Adrenal gland (tissue), 9 donors: ENCODE measurements at regions not wholly inside any gene's neighbourhood (a gene's known extent, or its start where the extent isn't known, plus 50 kb on each side); places are given as distances from the start of the nearest gene placed in this dataset.
"Not testable (repeated sequence)": the region's sequence is repeated elsewhere in the genome, so short reads cannot be mapped to it uniquely, and the experiment has no call there.

Source experiments
- DNase-seq, 7 donors: peaks; one replicate each; pipeline ENCODE4 v3.0.0-alpha.2; 2019 to 2020
- H3K27ac ChIP-seq, 5 donors: fragments of 200-600 bp; sonication (generic) in 4 of 5; 1 replicate in 3 of 5; 2 replicates in 2 of 5; pipeline versions ENCODE4 v1.5.1 to v1.8.0; 2016 to 2020; ENCODE audit warnings: mild to moderate bottlenecking in 1 of 5
- H3K27me3 ChIP-seq: fragments of 200-600 bp; 2 replicates; pipeline ENCODE4 v1.8.0; 2021
- H3K36me3 ChIP-seq, 2 donors: fragments of 200-600 bp; replicated peaks in 1 of 2; 1 replicate in 1 of 2; 2 replicates in 1 of 2; pipeline versions ENCODE4 v1.5.1 to v1.8.0; 2018 to 2022
- H3K4me1 ChIP-seq, 2 donors: fragments of 200-600 bp; replicated peaks in 1 of 2; 1 replicate in 1 of 2; 2 replicates in 1 of 2; pipeline versions ENCODE4 v1.5.1 to v1.8.0; 2018 to 2021
- H3K4me3 ChIP-seq, 4 donors: fragments of 200-600 bp; sonication (generic) in 3 of 4; one replicate each; pipeline ENCODE4 v1.5.1; 2016 to 2018
- H3K9me3 ChIP-seq, 3 donors: fragments of 200-600 bp; sonication (generic) in 1 of 3; replicated peaks in 1 of 3; 1 replicate in 2 of 3; 2 replicates in 1 of 3; pipeline versions ENCODE4 v1.5.1 to v1.8.0; 2016 to 2021
- POLR2A ChIP-seq, 2 donors: fragments of 450-650 bp; IDR thresholded peaks; one replicate each; pipeline ENCODE4 v1.6.1; 2017; ENCODE audit warnings: antibody characterized with exemption in 2 of 2, mild to moderate bottlenecking in 2 of 2, moderate library complexity in 1 of 2
- WGBS, 4 donors: extraction: QIAGEN DNeasy Blood & Tissue Kit in 2 of 4; methylation state at CpG; one replicate each; pipeline versions ENCODE4 v1.1.5 to v1.1.7; 2013 to 2017; 5-methylcytosine and 5-hydroxymethylcytosine counted together
- intact Hi-C, 2 donors: fragments of 100-400 bp; cut with DNase I; formaldehyde crosslinking; loops; one replicate each; pipeline versions ENCODE4 v1.14.1 to v1.15.0; 2022 to 2023
- TF ChIP-seq, protein P1 (sequence below), 6 experiments: fragments of 450-650 bp in 4 of 6; fragments of 200-600 bp in 2 of 6; sonication (generic) in 1 of 6; IDR thresholded peaks; 1 replicate in 5 of 6; 2 replicates in 1 of 6; pipeline versions ENCODE4 v1.5.1 to v1.8.0; 2016 to 2021; ENCODE audit warnings: antibody characterized with exemption in 6 of 6, mild to moderate bottlenecking in 2 of 6, moderate library complexity in 1 of 6
- donor health status: healthy with polysubstance abuse.
- donor health status: Bipolar disorder and iron deficiency.
- donor health status: DM: yes; HTN: yes; CAD: no.
- donor health status: DM: no; HTN: no; CAD: no.
- donor health status: DM: no; HTN: no; CAD: no.

DNA sequence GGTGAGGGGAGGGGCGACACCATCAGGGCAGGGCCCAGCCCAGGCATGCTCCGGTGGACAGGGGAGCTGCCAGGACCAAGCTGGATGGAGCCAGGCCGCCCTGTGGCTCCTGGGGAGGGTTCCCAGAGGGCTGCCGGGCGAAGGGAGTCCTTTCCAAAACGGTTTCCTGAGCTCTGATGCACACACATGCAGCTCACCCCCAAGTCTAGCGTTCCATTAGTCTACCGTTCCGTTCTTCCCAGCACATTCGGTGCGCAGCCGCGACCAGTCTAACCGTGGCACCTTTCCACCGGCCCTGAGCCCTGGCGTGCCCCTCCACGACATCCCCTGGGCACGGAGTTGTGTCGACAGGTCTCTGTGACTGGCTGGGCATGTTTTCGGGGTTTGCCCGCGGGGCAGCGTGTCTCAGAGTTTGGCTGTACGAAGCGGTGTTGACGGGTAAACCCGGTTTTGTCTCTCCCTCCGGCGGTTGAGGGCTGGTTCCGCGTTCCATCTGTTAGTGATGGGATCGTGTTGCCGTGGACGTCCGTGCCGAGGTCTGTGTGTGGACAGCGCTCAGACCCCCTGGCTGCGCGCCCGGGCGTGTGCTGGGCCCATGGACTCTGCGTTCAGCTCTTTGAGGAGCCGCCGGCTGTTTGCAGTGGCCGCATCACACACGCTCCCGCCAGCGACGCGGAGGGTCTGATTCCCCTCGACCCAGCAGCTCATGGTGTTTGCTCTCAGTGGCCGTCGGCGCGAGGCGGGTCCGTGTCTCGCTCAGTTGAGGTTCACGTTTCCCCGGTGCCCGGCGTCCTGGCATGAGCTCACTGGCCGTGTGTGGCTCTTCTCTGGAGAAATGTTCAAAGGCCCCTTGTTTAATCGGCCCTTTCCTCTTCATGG, 121.2 kb downstream of the IGLL1 start:
- Histone ChIP-seq H3K36me3 (no peaks in the 10 kb centered on the region), H3K4me1 (no peaks in the 10 kb centered on the region), H3K4me3 (no peak overlapping the region), H3K27me3 (no peaks in the 10 kb centered on the region), H3K9me3 (no peaks in the 10 kb centered on the region), H3K27ac (no peak overlapping the region)
- 92 to 96% (median 95%) methylated on average over 34 to 64 of the region's 64 CpGs for WGBS, 4 donors
- intact Hi-C loops, result no loop called here
- DNase-seq, result no peak
- TF ChIP-seq, protein P1, sequence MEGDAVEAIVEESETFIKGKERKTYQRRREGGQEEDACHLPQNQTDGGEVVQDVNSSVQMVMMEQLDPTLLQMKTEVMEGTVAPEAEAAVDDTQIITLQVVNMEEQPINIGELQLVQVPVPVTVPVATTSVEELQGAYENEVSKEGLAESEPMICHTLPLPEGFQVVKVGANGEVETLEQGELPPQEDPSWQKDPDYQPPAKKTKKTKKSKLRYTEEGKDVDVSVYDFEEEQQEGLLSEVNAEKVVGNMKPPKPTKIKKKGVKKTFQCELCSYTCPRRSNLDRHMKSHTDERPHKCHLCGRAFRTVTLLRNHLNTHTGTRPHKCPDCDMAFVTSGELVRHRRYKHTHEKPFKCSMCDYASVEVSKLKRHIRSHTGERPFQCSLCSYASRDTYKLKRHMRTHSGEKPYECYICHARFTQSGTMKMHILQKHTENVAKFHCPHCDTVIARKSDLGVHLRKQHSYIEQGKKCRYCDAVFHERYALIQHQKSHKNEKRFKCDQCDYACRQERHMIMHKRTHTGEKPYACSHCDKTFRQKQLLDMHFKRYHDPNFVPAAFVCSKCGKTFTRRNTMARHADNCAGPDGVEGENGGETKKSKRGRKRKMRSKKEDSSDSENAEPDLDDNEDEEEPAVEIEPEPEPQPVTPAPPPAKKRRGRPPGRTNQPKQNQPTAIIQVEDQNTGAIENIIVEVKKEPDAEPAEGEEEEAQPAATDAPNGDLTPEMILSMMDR (IDR thresholded peaks at IDR 0.05), result no peak
- TF ChIP-seq POLR2A (IDR thresholded peaks at IDR 0.05), result no peak

DNA sequence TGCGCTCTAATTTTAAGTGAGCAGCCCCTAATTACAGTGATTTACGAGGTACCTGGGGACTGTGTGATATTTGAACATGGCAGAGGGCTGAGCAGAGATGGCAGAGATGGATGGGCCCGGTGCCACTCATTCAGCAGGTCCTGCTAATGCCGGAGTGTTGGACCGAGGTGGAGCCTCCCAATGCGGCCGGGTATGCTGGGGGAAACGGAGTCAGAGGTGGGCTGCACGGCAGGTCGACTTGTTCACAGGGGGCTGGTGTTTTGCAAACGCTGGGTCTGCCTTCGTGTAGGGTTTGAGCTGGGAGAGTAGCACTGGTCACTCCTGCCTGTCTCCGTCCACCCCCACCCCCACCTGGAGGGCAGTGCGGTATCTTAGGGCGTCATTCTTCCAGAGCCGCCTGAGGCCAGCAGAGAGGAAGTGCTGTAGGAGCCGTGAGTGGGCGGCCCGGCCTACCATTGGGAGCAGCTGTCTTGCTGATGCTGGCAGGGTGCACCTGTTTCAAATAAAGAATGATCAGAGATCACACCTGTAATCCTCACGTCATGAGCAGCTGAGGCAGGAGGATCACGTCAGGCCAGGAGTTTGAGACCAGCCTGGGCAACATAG, 122.6 kb downstream of the IGLL1 start:
- no peak overlapping the region for H3K27ac ChIP-seq
- no peak for TF ChIP-seq POLR2A (IDR thresholded peaks at IDR 0.05)
- TF ChIP-seq, protein P1 (IDR thresholded peaks at IDR 0.05), result no peak
- no peaks in the 10 kb centered on the region for H3K27me3 ChIP-seq
- no peaks in the 10 kb centered on the region for H3K4me1 ChIP-seq
- no peaks in the 10 kb centered on the region for H3K9me3 ChIP-seq
- H3K36me3 ChIP-seq, result no peaks in the 10 kb centered on the region
- intact Hi-C loops, result no loop called here
- DNase-seq, result no peak
- no peak overlapping the region for H3K4me3 ChIP-seq
- 79 to 83% (median 81%) methylated on average over 18 to 21 of the region's 21 CpGs for WGBS, 4 donors

DNA sequence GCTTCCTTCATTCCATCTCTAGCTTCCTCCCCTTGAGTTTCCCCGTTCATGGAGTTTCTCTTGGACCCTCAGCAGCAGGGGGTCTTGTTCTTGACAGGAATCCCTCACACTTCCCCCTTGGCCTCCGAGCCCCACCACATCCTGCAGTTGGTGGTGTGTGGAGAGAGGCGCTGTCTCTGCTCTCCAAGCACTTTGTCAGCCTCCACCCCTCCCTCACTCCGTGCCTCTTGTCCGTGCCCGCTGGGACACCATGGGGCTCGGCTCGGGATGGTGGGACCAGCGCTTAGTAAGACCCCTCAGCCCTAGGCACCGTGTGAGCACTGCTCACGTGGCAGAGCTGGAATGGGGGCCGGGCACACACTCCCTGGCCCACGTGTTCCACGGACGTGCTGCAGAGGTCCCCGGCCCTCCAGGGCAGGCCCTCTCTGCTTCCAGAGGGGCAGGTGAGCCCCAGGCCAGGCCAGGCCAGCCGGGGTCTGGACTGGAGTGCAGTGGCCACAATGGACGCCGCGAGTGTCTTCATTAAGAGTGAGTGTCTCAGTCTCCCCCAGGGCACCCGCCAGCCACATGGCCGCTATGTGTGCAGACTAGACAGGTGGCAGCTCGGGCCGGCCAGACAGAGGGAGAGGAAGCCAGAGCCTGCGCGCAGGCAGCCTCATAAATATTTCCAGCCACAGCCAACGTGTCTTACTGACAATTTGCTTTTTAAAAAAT, 123.3 kb downstream of the IGLL1 start:
- H3K9me3 ChIP-seq, H3K4me1 ChIP-seq, DNase-seq, H3K4me3 ChIP-seq, intact Hi-C loops, H3K27ac ChIP-seq, H3K27me3 ChIP-seq, H3K36me3 ChIP-seq: not testable (repeated sequence)
- WGBS, 4 donors, result 67 to 81% (median 68%) methylated on average over 19 to 27 of the region's 27 CpGs

DNA sequence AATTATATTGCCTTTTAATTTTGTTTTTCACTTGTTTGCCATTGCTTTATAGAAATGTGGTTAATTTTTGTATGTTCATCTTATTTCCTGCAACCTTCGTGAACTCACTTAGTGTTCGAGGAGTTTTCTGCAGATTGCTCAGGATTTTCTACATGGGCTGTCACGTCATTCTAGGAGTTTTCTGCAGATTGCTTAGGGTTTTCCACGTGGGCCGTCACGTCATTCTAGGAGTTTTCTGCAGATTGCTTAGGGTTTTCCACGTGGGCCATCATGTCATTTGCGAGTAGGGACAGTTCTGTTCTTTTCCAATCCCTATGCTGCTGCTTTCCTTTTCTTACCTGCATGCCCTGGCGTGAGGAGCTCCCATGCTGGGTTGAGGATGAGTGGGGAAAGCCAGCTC, 125.7 kb downstream of the IGLL1 start:
- intact Hi-C loops, H3K4me3 ChIP-seq: not testable (repeated sequence)
- WGBS, 4 donors, result 67 to 83% (median 80%) methylated on average over 9 of the region's 9 CpGs

GRCh38 chr22:23453277-23453676, 126.8 kb downstream of the IGLL1 start:
- DNase-seq, result no peak
- no peak overlapping the region for H3K4me3 ChIP-seq

More for the DNA sequence above, 125.7 kb downstream of the IGLL1 start:
- H3K27ac ChIP-seq, H3K36me3 ChIP-seq, H3K27me3 ChIP-seq, DNase-seq, H3K9me3 ChIP-seq, H3K4me1 ChIP-seq: not testable (repeated sequence)

More at GRCh38 chr22:23453277-23453676, 126.8 kb downstream of the IGLL1 start:
- no peaks in the 10 kb centered on the region for H3K9me3 ChIP-seq
- no peaks in the 10 kb centered on the region for H3K36me3 ChIP-seq
- 81 to 90% (median 84%) methylated on average over 9 of the region's 9 CpGs for WGBS, 4 donors
- no peak for TF ChIP-seq POLR2A (IDR thresholded peaks at IDR 0.05)
- TF ChIP-seq, protein P1 (IDR thresholded peaks at IDR 0.05), result no peak
- intact Hi-C loops, result no loop called here
- H3K27ac ChIP-seq, result no peak overlapping the region
- H3K27me3 ChIP-seq, result no peaks in the 10 kb centered on the region
- H3K4me1 ChIP-seq, result no peaks in the 10 kb centered on the region
